ENCODE measurements at regions not wholly inside any gene's neighbourhood (a gene's known extent, or its start where the extent isn't known, plus 50 kb on each side); places are given as distances from the start of the nearest gene placed in this dataset.

GRCh38 chr5:168055141-168055683 is 236.2 kb upstream of the WWC1 start:
- Histone ChIP-seq H2AFZ (ENCODE audit: low read length) (no peak overlapping the region), H3K4me3 (ENCODE audit: low read depth, low read length, poor library complexity, severe bottlenecking) (no peak overlapping the region), H3K36me3 (ENCODE audit: insufficient read depth, low read length) (no peaks in the 10 kb centered on the region), H3K4me2 (ENCODE audit: low read length) (no peak overlapping the region), H3K4me1 (ENCODE audit: insufficient read depth, low read length, poor library complexity, severe bottlenecking) (no peaks in the 10 kb centered on the region), H3K9me3 (ENCODE audit: low read length) (no peaks in the 10 kb centered on the region), H3K9me2 (ENCODE audit: insufficient read depth, low read length) (no peaks in the 10 kb centered on the region), H3K79me2 (ENCODE audit: insufficient read depth, low read depth, low read length) (no peaks in the 10 kb centered on the region), H3K27ac (ENCODE audit: low read depth, low read length, poor library complexity, severe bottlenecking) (no peak overlapping the region), H4K20me1 (ENCODE audit: insufficient read depth, low read length) (no peaks in the 10 kb centered on the region)
- no peak for TF ChIP-seq CTCF (conservative IDR thresholded peaks at IDR 0.05; ENCODE audit: low read length)
- TF ChIP-seq EZH2phosphoT487 (IDR thresholded peaks at IDR 0.05; ENCODE audit: borderline replicate concordance, low read depth, low read length): no peak
- POLR2A ChIA-PET: no interaction called here
- DNase-seq (ENCODE audit: low spot score): no peak
- intact Hi-C loops (cut with micrococcal nuclease; ENCODE audit: unreplicated experiment): no loop called here
- CTCF ChIA-PET (ENCODE audit: unreplicated experiment): no interaction called here
- BruUV-seq (replicated peaks): no TSS peak

GRCh38 chr5:168055961-168056360 is 235.5 kb upstream of the WWC1 start:
- intact Hi-C loops (cut with micrococcal nuclease; ENCODE audit: unreplicated experiment): no loop called here
- Histone ChIP-seq H3K9me3 (ENCODE audit: low read length) (no peaks in the 10 kb centered on the region), H4K20me1 (ENCODE audit: insufficient read depth, low read length) (no peaks in the 10 kb centered on the region), H3K4me3 (ENCODE audit: low read depth, low read length, poor library complexity, severe bottlenecking) (no peak overlapping the region), H3K79me2 (ENCODE audit: insufficient read depth, low read depth, low read length) (no peaks in the 10 kb centered on the region), H3K4me1 (ENCODE audit: insufficient read depth, low read length, poor library complexity, severe bottlenecking) (no peaks in the 10 kb centered on the region), H2AFZ (ENCODE audit: low read length) (no peak overlapping the region), H3K9me2 (ENCODE audit: insufficient read depth, low read length) (no peaks in the 10 kb centered on the region), H3K4me2 (ENCODE audit: low read length) (no peak overlapping the region), H3K27ac (ENCODE audit: low read depth, low read length, poor library complexity, severe bottlenecking) (no peak overlapping the region), H3K36me3 (ENCODE audit: insufficient read depth, low read length) (no peaks in the 10 kb centered on the region)
- no TSS peak for BruUV-seq (replicated peaks)
- no peak for TF ChIP-seq EZH2phosphoT487 (IDR thresholded peaks at IDR 0.05; ENCODE audit: borderline replicate concordance, low read depth, low read length)
- no peak for TF ChIP-seq CTCF (conservative IDR thresholded peaks at IDR 0.05; ENCODE audit: low read length)
- ChIA-PET CTCF (ENCODE audit: unreplicated experiment) (no interaction called here), POLR2A (no interaction called here)
- DNase-seq (ENCODE audit: low spot score): no peak

DNA sequence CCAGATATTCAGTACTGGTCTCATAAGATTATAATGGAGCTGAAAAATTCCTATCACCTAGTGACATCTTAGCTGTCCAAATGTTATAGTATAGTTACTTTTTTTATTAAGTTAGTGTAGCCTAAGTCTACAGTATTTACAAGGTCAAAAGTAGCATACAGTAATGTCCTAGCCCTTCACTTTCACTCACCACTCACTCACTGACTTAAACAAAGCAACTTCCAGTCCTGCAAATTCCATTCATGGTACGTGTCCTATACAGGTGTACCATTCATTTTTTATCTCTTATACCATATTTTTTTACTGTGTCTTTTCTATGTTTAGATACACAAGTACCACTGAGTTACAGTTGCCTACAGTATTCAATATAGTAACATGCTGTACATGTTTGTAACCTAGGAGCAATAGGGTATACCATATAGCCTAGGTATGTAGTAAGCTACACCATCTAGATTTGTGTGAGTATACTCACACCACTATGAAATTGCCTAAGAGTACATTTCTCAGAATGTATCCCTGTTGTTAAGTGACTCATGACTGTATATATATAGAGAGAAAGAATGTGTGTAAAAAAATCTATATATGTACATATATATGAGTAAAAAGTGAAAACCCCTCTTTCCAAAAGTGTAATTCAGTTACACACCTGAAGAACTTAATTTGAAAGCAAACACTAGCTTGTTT is 234.8 kb upstream of the WWC1 start:
- BruUV-seq (replicated peaks): no TSS peak
- Histone ChIP-seq H3K4me3 (ENCODE audit: low read depth, low read length, poor library complexity, severe bottlenecking) (no peak overlapping the region), H4K20me1 (ENCODE audit: insufficient read depth, low read length) (no peaks in the 10 kb centered on the region), H3K9me2 (ENCODE audit: insufficient read depth, low read length) (no peaks in the 10 kb centered on the region), H3K27ac (ENCODE audit: low read depth, low read length, poor library complexity, severe bottlenecking) (no peak overlapping the region), H2AFZ (ENCODE audit: low read length) (no peak overlapping the region), H3K9me3 (ENCODE audit: low read length) (no peaks in the 10 kb centered on the region), H3K36me3 (ENCODE audit: insufficient read depth, low read length) (no peaks in the 10 kb centered on the region), H3K4me2 (ENCODE audit: low read length) (no peak overlapping the region), H3K4me1 (ENCODE audit: insufficient read depth, low read length, poor library complexity, severe bottlenecking) (no peaks in the 10 kb centered on the region), H3K79me2 (ENCODE audit: insufficient read depth, low read depth, low read length) (no peaks in the 10 kb centered on the region)
- DNase-seq (ENCODE audit: low spot score): no peak
- POLR2A ChIA-PET: interaction anchor here (0.7 kb wide), 1 partner anchor 627 kb away, joined by 3 read pairs; no protein-coding TSS in a partner anchor
- CTCF ChIA-PET (ENCODE audit: unreplicated experiment): no interaction called here
- TF ChIP-seq EZH2phosphoT487 (IDR thresholded peaks at IDR 0.05; ENCODE audit: borderline replicate concordance, low read depth, low read length) (no peak), CTCF (conservative IDR thresholded peaks at IDR 0.05; ENCODE audit: low read length) (no peak)
- intact Hi-C loops (cut with micrococcal nuclease; ENCODE audit: unreplicated experiment): no loop called here
